ENCODE measurements at regions not wholly inside any gene's neighbourhood (a gene's known extent, or its start where the extent isn't known, plus 50 kb on each side); places are given as distances from the start of the nearest gene placed in this dataset.

DNA sequence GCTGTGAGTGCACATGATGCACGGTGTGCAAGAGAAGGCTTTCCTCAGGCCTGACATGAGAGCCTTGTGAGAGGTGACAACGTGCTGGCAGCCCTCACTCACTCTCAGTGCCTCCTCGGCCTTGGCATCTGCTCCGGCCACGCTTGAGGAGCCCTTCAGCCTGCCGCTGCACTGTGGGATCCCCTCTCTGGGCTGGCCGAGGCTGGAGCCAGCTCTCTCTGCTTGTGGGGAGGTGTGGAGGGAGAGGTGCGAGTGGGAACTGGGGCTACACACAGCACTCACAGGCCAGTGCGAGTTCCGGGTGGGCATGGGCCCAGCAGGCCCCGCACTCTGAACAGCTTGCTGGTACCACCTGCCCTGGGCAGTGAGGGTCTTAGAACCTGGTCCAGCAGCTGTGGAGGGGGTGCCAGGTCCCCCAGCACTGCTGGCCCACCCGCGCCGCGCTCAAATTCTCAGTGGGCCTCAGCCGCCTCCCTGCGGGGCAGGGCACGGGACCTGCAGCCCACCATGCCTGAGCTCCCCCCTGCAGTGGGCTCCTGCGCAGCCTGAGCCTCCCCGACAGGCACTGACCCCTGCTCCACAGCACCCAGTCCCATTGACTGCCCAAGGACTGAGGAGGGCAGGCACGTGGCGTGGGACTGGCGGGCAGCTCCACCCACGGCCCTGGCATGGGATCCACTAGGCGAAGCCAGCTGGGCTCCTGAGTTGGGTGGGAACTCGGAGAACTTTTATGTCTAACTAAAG is 74.9 kb upstream of the BMP5 start:
- TF ChIP-seq, protein P1, sequence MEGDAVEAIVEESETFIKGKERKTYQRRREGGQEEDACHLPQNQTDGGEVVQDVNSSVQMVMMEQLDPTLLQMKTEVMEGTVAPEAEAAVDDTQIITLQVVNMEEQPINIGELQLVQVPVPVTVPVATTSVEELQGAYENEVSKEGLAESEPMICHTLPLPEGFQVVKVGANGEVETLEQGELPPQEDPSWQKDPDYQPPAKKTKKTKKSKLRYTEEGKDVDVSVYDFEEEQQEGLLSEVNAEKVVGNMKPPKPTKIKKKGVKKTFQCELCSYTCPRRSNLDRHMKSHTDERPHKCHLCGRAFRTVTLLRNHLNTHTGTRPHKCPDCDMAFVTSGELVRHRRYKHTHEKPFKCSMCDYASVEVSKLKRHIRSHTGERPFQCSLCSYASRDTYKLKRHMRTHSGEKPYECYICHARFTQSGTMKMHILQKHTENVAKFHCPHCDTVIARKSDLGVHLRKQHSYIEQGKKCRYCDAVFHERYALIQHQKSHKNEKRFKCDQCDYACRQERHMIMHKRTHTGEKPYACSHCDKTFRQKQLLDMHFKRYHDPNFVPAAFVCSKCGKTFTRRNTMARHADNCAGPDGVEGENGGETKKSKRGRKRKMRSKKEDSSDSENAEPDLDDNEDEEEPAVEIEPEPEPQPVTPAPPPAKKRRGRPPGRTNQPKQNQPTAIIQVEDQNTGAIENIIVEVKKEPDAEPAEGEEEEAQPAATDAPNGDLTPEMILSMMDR (IDR thresholded peaks at IDR 0.05) = no peak
- Histone ChIP-seq H3K36me3 (ENCODE audit: insufficient read depth, low read length) (no peaks in the 10 kb centered on the region), H3K4me3 (ENCODE audit: low read length) (no peak overlapping the region), H3K27me3 (ENCODE audit: control insufficient read depth in 1 of 2, insufficient read depth in 2 of 2, low read length in 2 of 2) (no peaks in the 10 kb centered on the region), H3K27ac (ENCODE audit: low read depth in 1 of 2, low read length in 2 of 2) (no peak overlapping the region), H3K4me1 (ENCODE audit: insufficient read depth, low read length) (no peaks in the 10 kb centered on the region), H3K9me3 (ENCODE audit: control insufficient read depth in 1 of 2, insufficient read depth in 1 of 2, low read length in 2 of 2) (peaks cover 0 to 9% of the 10 kb centered on the region in 2 experiments)
- H3K4me1 Mint-ChIP-seq (ENCODE audit: low read depth) = no peaks in the 10 kb centered on the region
- ATAC-seq (ENCODE audit: poor library complexity) = no peak
- DNase-seq = peak in 1 of 14 experiments; percentile 3
- H3K27ac Mint-ChIP-seq = no peak overlapping the region
- ChIA-PET POLR2A (no interaction called here), CTCF (no interaction called here)
- no peak overlapping the region for H3K4me3 Mint-ChIP-seq
- H3K27me3 Mint-ChIP-seq = no peaks in the 10 kb centered on the region
- H3K36me3 Mint-ChIP-seq (ENCODE audit: low read depth) = no peaks in the 10 kb centered on the region
- intact Hi-C loops (cut with DNase I, micrococcal nuclease) = no loop called here
- H3K9me3 Mint-ChIP-seq = peaks cover 2% of the 10 kb centered on the region

DNA sequence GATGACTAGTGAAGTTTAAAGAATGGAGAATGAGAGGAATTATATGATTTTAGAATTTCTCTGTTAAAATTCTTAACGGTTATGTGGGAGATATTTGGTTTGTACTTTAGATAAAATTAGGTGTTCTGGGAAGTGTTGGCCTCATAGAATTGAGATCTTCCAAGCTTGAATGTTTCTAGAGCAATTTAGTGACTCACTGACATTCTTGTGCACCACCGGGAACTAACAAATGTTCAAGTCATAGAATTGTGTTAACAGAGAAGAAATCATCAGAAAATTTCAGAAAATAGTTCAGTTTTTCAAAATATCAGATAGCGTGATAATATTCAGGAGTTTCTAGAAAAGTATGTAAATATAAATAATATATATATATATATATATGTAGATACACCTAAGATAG is 67.9 kb upstream of the BMP5 start:
- TF ChIP-seq, protein P1 (IDR thresholded peaks at IDR 0.05) = no peak
- POLR2A ChIA-PET = no interaction called here

DNA sequence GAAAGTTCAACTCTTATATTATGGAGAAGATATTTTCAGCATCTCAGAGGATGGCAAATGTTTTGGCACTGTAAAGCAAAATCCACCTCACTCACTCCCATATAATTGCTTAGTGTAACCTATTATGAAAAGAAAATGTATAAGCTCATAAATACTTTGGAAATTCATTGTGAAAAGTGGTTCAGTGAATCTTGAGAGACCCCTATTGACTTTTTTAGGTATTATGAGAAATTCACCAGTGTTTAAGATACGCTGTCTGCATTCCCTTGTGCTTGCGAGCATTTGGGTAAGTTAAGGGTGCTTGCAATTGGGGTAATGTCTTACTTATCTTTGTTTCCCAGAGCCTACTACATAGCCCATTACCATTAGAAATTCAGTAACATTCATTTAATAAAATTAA is 66.3 kb upstream of the BMP5 start:
- Histone ChIP-seq H3K36me3 (ENCODE audit: insufficient read depth, low read length) (no peaks in the 10 kb centered on the region), H3K4me1 (ENCODE audit: insufficient read depth, low read length) (no peaks in the 10 kb centered on the region), H3K4me3 (ENCODE audit: low read length) (no peak overlapping the region), H3K27ac (ENCODE audit: low read depth in 1 of 2, low read length in 2 of 2) (no peak overlapping the region), H3K9me3 (ENCODE audit: control insufficient read depth in 1 of 2, insufficient read depth in 1 of 2, low read length in 2 of 2) (no peaks in the 10 kb centered on the region), H3K27me3 (ENCODE audit: control insufficient read depth in 1 of 2, insufficient read depth in 2 of 2, low read length in 2 of 2) (no peaks in the 10 kb centered on the region)
- Mint-ChIP-seq H3K4me1 (ENCODE audit: low read depth) (no peaks in the 10 kb centered on the region), H3K36me3 (ENCODE audit: low read depth) (no peaks in the 10 kb centered on the region), H3K4me3 (no peak overlapping the region), H3K9me3 (no peaks in the 10 kb centered on the region), H3K27ac (no peak overlapping the region), H3K27me3 (no peaks in the 10 kb centered on the region)
- DNase-seq (no peak), ATAC-seq (ENCODE audit: poor library complexity) (no peak)
- POLR2A ChIA-PET = no interaction called here
- intact Hi-C loops (cut with DNase I, micrococcal nuclease) = no loop called here
- CTCF ChIA-PET = no interaction called here
- TF ChIP-seq, protein P1 (IDR thresholded peaks at IDR 0.05) = no peak

More for the DNA sequence above, 67.9 kb upstream of the BMP5 start:
- ATAC-seq (ENCODE audit: poor library complexity) (no peak), DNase-seq (no peak)
- no peaks in the 10 kb centered on the region for H3K36me3 Mint-ChIP-seq (ENCODE audit: low read depth)
- no peak overlapping the region for H3K27ac Mint-ChIP-seq
- CTCF ChIA-PET = no interaction called here
- no peak overlapping the region for H3K4me3 ChIP-seq (ENCODE audit: low read length)
- no peaks in the 10 kb centered on the region for H3K9me3 Mint-ChIP-seq
- H3K9me3 ChIP-seq (ENCODE audit: control insufficient read depth in 1 of 2, insufficient read depth in 1 of 2, low read length in 2 of 2) = no peaks in the 10 kb centered on the region
- no peaks in the 10 kb centered on the region for H3K4me1 ChIP-seq (ENCODE audit: insufficient read depth, low read length)
- H3K4me1 Mint-ChIP-seq (ENCODE audit: low read depth) = no peaks in the 10 kb centered on the region
- intact Hi-C loops (cut with DNase I, micrococcal nuclease) = no loop called here
- H3K27ac ChIP-seq (ENCODE audit: low read depth in 1 of 2, low read length in 2 of 2) = no peak overlapping the region
- H3K4me3 Mint-ChIP-seq = no peak overlapping the region
- no peaks in the 10 kb centered on the region for H3K27me3 Mint-ChIP-seq
- no peaks in the 10 kb centered on the region for H3K36me3 ChIP-seq (ENCODE audit: insufficient read depth, low read length)
- H3K27me3 ChIP-seq (ENCODE audit: control insufficient read depth in 1 of 2, insufficient read depth in 2 of 2, low read length in 2 of 2) = no peaks in the 10 kb centered on the region
